Loucy (cell line): ENCODE measurements at regions not wholly inside any gene's neighbourhood (a gene's known extent, or its start where the extent isn't known, plus 50 kb on each side); places are given as distances from the start of the nearest gene placed in this dataset.

Experiments used
- H2AFZ ChIP-seq: fragments of 200-600 bp; sonication (generic); 2 replicates; pipeline ENCODE4 v1.6.0; 2016; ENCODE audit warnings: antibody characterized with exemption, mild to moderate bottlenecking, low read length, moderate library complexity
- H3F3A ChIP-seq: fragments of 200-600 bp; 2 replicates; pipeline ENCODE4 v1.6.0; 2016; ENCODE audit warnings: antibody characterized with exemption, low read depth, mild to moderate bottlenecking
- H3K27me3 ChIP-seq: fragments of 200-600 bp; sonication (generic); 2 replicates; pipeline ENCODE4 v1.6.1; 2014; ENCODE audit warnings: low read length, mild to moderate bottlenecking; ENCODE audit not compliant: insufficient read depth, poor library complexity, severe bottlenecking
- H3K36me3 ChIP-seq: fragments of 200-600 bp; sonication (generic); 2 replicates; pipeline ENCODE4 v1.6.1; 2016; ENCODE audit warnings: low read length; ENCODE audit not compliant: insufficient read depth
- H3K4me1 ChIP-seq: fragments of 200-600 bp; sonication (generic); 2 replicates; pipeline ENCODE4 v1.5.1; 2014; ENCODE audit warnings: low read length, mild to moderate bottlenecking; ENCODE audit not compliant: insufficient read depth, poor library complexity, severe bottlenecking
- H3K4me2 ChIP-seq: fragments of 200-600 bp; sonication (generic); 2 replicates; pipeline ENCODE4 v1.6.0; 2014; ENCODE audit warnings: antibody characterized with exemption, low read length, low read depth, mild to moderate bottlenecking; ENCODE audit not compliant: poor library complexity, severe bottlenecking
- H3K4me3 ChIP-seq: fragments of 200-600 bp; sonication (generic); 2 replicates; pipeline ENCODE4 v1.5.1; 2014; ENCODE audit warnings: low read length, mild to moderate bottlenecking, mixed read lengths; ENCODE audit not compliant: poor library complexity, severe bottlenecking
- H3K79me2 ChIP-seq: fragments of 200-600 bp; sonication (generic); 2 replicates; pipeline ENCODE4 v1.6.1; 2014; ENCODE audit warnings: low read length; ENCODE audit not compliant: insufficient read depth
- H3K9ac ChIP-seq: fragments of 200-600 bp; sonication (generic); 2 replicates; pipeline ENCODE4 v1.6.0; 2014; ENCODE audit warnings: mild to moderate bottlenecking, low read depth, low read length, moderate library complexity; ENCODE audit not compliant: poor library complexity, severe bottlenecking
- H3K9me2 ChIP-seq: fragments of 200-600 bp; sonication (generic); replicated peaks from 2 replicates; pipeline ENCODE4 v1.6.1; 2016; ENCODE audit warnings: low read depth, low read length, mixed read lengths
- H3K9me3 ChIP-seq: fragments of 200-600 bp; sonication (generic); 2 replicates; pipeline ENCODE4 v1.6.1; 2014; ENCODE audit warnings: mild to moderate bottlenecking, antibody characterized with exemption, low read length, low read depth; ENCODE audit not compliant: insufficient read depth
- H4K20me1 ChIP-seq: fragments of 200-600 bp; sonication (generic); 2 replicates; pipeline ENCODE4 v1.6.0; 2014; ENCODE audit warnings: antibody characterized with exemption, low read length, mild to moderate bottlenecking; ENCODE audit not compliant: insufficient read depth, poor library complexity, severe bottlenecking
- EZH2phosphoT487 ChIP-seq: fragments of 200-600 bp; IDR thresholded peaks from 2 replicates; pipeline ENCODE4 v1.6.1; 2018; ENCODE audit warnings: antibody characterized with exemption, mild to moderate bottlenecking, moderate library complexity, borderline replicate concordance
- TF ChIP-seq, protein P1 (sequence below): fragments of 200-600 bp; sonication (generic); conservative IDR thresholded peaks from 2 replicates; pipeline ENCODE4 v1.5.1; 2014; ENCODE audit warnings: mild to moderate bottlenecking, antibody characterized with exemption, low read length

DNA sequence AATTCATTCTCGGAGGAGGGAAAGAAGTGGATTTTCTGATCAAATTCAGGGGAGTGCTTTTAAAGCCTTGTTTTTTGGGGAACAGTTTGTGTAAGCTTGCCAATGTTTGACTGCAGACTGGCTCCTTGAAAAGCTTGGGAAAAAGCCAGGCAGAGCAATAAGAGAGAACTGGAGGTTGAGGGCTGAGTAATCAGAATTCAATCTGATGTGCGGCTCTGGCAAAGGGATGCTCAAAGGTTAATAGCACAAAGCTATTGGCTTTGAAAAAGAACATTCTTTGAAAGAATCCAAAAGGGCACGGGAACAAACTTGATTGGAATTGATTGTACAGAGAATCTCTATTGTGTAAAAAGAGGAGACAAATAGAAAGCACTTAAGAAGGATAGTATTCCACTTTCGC, 279.3 kb downstream of the YTHDC2 start:
- Histone ChIP-seq H3F3A (no peaks in the 10 kb centered on the region), H3K9me3 (no peaks in the 10 kb centered on the region), H3K79me2 (no peaks in the 10 kb centered on the region), H3K4me3 (no peak overlapping the region), H3K4me2 (no peak overlapping the region), H3K27me3 (no peaks in the 10 kb centered on the region), H3K36me3 (no peaks in the 10 kb centered on the region), H3K9ac (no peak overlapping the region), H2AFZ (no peak overlapping the region), H4K20me1 (no peaks in the 10 kb centered on the region), H3K9me2 (no peaks in the 10 kb centered on the region), H3K4me1 (no peaks in the 10 kb centered on the region)
- TF ChIP-seq, protein P1, sequence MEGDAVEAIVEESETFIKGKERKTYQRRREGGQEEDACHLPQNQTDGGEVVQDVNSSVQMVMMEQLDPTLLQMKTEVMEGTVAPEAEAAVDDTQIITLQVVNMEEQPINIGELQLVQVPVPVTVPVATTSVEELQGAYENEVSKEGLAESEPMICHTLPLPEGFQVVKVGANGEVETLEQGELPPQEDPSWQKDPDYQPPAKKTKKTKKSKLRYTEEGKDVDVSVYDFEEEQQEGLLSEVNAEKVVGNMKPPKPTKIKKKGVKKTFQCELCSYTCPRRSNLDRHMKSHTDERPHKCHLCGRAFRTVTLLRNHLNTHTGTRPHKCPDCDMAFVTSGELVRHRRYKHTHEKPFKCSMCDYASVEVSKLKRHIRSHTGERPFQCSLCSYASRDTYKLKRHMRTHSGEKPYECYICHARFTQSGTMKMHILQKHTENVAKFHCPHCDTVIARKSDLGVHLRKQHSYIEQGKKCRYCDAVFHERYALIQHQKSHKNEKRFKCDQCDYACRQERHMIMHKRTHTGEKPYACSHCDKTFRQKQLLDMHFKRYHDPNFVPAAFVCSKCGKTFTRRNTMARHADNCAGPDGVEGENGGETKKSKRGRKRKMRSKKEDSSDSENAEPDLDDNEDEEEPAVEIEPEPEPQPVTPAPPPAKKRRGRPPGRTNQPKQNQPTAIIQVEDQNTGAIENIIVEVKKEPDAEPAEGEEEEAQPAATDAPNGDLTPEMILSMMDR: no peak
- TF ChIP-seq EZH2phosphoT487: no peak

DNA sequence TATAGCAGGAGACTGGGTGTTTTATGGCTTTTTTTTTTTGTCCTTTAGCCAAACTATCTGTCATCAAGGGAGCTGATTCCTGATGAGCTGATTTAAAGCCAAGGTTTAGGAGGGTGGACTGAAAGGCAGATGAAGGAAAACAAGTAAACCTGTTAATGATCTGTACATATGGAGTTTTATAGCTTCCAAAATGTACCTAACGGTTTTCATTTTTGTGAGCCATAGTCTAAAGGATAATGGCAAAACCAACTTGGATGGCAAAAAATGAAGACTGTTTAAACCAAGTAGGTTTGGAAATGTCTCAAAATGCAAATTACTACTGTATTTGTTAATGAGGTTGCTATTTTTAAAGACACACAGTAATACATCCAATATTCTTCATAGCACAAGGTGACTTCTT, 281.5 kb downstream of the YTHDC2 start:
- Histone ChIP-seq H3K36me3 (no peaks in the 10 kb centered on the region), H3K9me2 (no peaks in the 10 kb centered on the region), H3F3A (no peaks in the 10 kb centered on the region), H3K9me3 (no peaks in the 10 kb centered on the region), H3K4me1 (no peaks in the 10 kb centered on the region), H3K79me2 (no peaks in the 10 kb centered on the region), H3K4me3 (no peak overlapping the region), H3K4me2 (no peak overlapping the region), H3K9ac (no peak overlapping the region), H4K20me1 (no peaks in the 10 kb centered on the region), H3K27me3 (no peaks in the 10 kb centered on the region), H2AFZ (no peak overlapping the region)
- no peak for TF ChIP-seq EZH2phosphoT487
- TF ChIP-seq, protein P1: no peak

DNA sequence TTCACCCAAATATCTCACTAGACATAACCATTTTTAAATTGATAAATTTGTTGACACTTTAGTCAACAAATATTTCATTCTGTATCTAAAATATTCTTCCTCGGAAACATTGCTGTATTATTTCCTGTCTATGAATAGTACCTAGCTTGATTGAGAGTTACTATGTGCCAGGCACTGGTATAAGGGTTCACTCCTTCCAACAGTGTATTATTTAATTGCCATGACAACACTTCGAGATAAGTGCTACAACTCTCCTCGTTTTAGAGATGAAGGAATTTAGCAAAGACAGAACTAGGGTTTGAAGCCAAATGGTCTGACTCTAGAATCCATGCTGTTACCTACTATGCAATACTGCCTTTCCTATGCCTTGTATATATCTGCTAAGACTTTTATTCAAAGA, 287.2 kb downstream of the YTHDC2 start:
- no peaks in the 10 kb centered on the region for H3K9me2 ChIP-seq
- H3K9ac ChIP-seq: no peak overlapping the region
- H2AFZ ChIP-seq: no peak overlapping the region
- no peaks in the 10 kb centered on the region for H3K9me3 ChIP-seq
- no peaks in the 10 kb centered on the region for H4K20me1 ChIP-seq
- H3K4me3 ChIP-seq: no peak overlapping the region
- H3K27me3 ChIP-seq: no peaks in the 10 kb centered on the region
- no peaks in the 10 kb centered on the region for H3K4me1 ChIP-seq
- no peaks in the 10 kb centered on the region for H3F3A ChIP-seq
- no peak overlapping the region for H3K4me2 ChIP-seq
- H3K79me2 ChIP-seq: no peaks in the 10 kb centered on the region
- no peaks in the 10 kb centered on the region for H3K36me3 ChIP-seq
- TF ChIP-seq EZH2phosphoT487: no peak
- TF ChIP-seq, protein P1: no peak
